ENCODE measurements at regions not wholly inside any gene's neighbourhood (a gene's known extent, or its start where the extent isn't known, plus 50 kb on each side); places are given as distances from the start of the nearest gene placed in this dataset.

DNA sequence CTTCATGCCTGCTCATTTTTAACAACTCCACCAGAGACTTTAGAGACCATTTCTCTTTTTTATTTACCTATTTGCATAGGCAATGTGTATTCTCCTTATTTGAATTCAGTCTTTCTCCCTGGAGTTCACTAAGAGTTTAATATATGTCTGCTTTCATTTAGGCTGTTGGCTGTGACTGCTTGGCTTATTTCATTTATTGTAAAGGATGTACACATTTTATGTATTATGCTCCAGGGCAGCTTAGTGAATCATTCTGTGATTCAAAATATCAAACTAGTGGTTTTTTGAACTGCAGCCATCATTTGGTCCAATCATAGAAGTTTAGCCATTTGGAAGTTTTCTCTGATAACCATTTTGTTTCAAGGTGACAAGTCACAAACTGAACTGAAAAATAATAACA, 229.6 kb downstream of the LPIN1 start:
- H3K9me3 ChIP-seq (ENCODE audit: control insufficient read depth, low read depth, low read length): peaks cover 2% of the 10 kb centered on the region
- H3K27ac ChIP-seq (ENCODE audit: control insufficient read depth, insufficient read depth, low read length): no peak overlapping the region
- peaks cover 11% of the 10 kb centered on the region for H3K4me1 ChIP-seq (ENCODE audit: control insufficient read depth, extremely low read depth, insufficient read depth, low read length)

DNA sequence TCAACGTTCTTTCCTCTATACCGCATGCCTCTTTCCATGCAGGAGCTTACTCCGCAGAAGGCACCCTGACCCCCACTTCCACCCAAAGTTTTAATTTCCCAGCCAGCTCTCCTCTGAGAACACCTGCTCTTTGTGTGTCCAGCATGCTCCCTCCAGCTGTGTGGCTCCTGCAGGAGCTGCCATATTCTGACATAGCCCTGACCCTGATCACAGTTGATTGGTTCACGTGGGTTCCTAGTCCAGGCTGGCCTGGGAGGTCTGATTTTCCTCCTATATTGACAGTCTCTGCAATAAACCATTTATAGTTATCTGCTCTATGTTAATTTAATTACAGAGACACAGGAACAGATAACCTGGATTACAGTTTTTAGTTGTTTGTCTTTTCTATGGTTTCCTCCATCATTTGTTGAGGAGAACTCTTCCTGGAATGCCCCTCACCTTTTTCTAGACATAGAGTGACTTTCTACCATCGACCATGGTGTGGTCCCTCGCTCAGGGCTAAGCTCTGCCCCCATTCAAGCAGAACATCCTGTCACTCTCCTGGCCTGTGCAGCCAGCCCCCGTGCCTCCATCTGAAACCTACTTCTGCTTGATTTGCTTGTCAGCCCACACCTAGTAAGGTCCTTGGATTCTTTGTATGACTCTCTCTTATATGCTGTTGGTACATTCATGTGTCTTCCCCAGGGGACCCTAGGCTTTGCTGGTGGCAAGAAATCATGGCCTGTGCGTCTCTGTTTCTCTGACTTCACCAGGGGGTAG, 231.5 kb downstream of the LPIN1 start:
- H2AFZ ChIP-seq (ENCODE audit: control insufficient read depth, low read length): no peak overlapping the region
- no peaks in the 10 kb centered on the region for H3K36me3 ChIP-seq (ENCODE audit: control insufficient read depth in 2 of 2, extremely low read depth in 1 of 2, insufficient read depth in 2 of 2, low read length in 2 of 2)
- peaks cover 11% of the 10 kb centered on the region for H3K4me1 ChIP-seq (ENCODE audit: control insufficient read depth, extremely low read depth, insufficient read depth, low read length)
- H3K27ac ChIP-seq (ENCODE audit: control insufficient read depth, insufficient read depth, low read length): no peak overlapping the region
- H3K79me2 ChIP-seq (ENCODE audit: control insufficient read depth, insufficient read depth, low read length): no peaks in the 10 kb centered on the region
- no peak overlapping the region for H3K4me3 ChIP-seq (ENCODE audit: control insufficient read depth in 2 of 3, extremely low read depth in 1 of 3, insufficient read depth in 2 of 3, low read depth in 1 of 3, low read length in 3 of 3)
- no peaks in the 10 kb centered on the region for H4K20me1 ChIP-seq (ENCODE audit: control insufficient read depth, extremely low read depth, insufficient read depth, low read length)
- TF ChIP-seq EZH2 (IDR thresholded peaks at IDR 0.05; ENCODE audit: low read length) (no peak), CTCF (optimal IDR thresholded peaks at IDR 0.05 in 1 of 3, IDR thresholded peaks at IDR 0.05 in 1 of 3, conservative IDR thresholded peaks at IDR 0.05 in 1 of 3; ENCODE audit: extremely low read depth in 1 of 3, insufficient read depth in 2 of 3, low read length in 3 of 3) (no peak)
- H3K4me2 ChIP-seq (ENCODE audit: control insufficient read depth, extremely low read depth, insufficient read depth, low read depth, low read length): no peak overlapping the region
- peaks cover 2% of the 10 kb centered on the region for H3K9me3 ChIP-seq (ENCODE audit: control insufficient read depth, low read depth, low read length)
- FAIRE-seq (no peak), DNase-seq (ENCODE audit: low read depth, low spot score) (no peak)
- H3K9ac ChIP-seq (ENCODE audit: control insufficient read depth, extremely low read depth, insufficient read depth, low read length): no peak overlapping the region
- dilution Hi-C loops (cut with MboI; ENCODE audit: extremely low pct_ligation_motif_present, low sequenced_read_pairs): no loop called here
- H3K9me1 ChIP-seq (ENCODE audit: control insufficient read depth, extremely low read depth, insufficient read depth, low read length): no peaks in the 10 kb centered on the region
- H3K27me3 ChIP-seq (ENCODE audit: control insufficient read depth, extremely low read depth, insufficient read depth, low read length): no peaks in the 10 kb centered on the region

More for the DNA sequence above, 229.6 kb downstream of the LPIN1 start:
- Histone ChIP-seq H3K4me2 (ENCODE audit: control insufficient read depth, extremely low read depth, insufficient read depth, low read depth, low read length) (no peak overlapping the region), H2AFZ (ENCODE audit: control insufficient read depth, low read length) (no peak overlapping the region), H3K9ac (ENCODE audit: control insufficient read depth, extremely low read depth, insufficient read depth, low read length) (no peak overlapping the region), H3K27me3 (ENCODE audit: control insufficient read depth, extremely low read depth, insufficient read depth, low read length) (no peaks in the 10 kb centered on the region), H3K9me1 (ENCODE audit: control insufficient read depth, extremely low read depth, insufficient read depth, low read length) (no peaks in the 10 kb centered on the region), H4K20me1 (ENCODE audit: control insufficient read depth, extremely low read depth, insufficient read depth, low read length) (no peaks in the 10 kb centered on the region), H3K4me3 (ENCODE audit: control insufficient read depth in 2 of 3, extremely low read depth in 1 of 3, insufficient read depth in 2 of 3, low read depth in 1 of 3, low read length in 3 of 3) (no peak overlapping the region), H3K79me2 (ENCODE audit: control insufficient read depth, insufficient read depth, low read length) (no peaks in the 10 kb centered on the region), H3K36me3 (ENCODE audit: control insufficient read depth in 2 of 2, extremely low read depth in 1 of 2, insufficient read depth in 2 of 2, low read length in 2 of 2) (no peaks in the 10 kb centered on the region)
- dilution Hi-C loops (cut with MboI; ENCODE audit: extremely low pct_ligation_motif_present, low sequenced_read_pairs): no loop called here
- DNase-seq (ENCODE audit: low read depth, low spot score): no peak
- TF ChIP-seq CTCF (optimal IDR thresholded peaks at IDR 0.05 in 1 of 3, IDR thresholded peaks at IDR 0.05 in 1 of 3, conservative IDR thresholded peaks at IDR 0.05 in 1 of 3; ENCODE audit: extremely low read depth in 1 of 3, insufficient read depth in 2 of 3, low read length in 3 of 3): no peak
- TF ChIP-seq EZH2 (IDR thresholded peaks at IDR 0.05; ENCODE audit: low read length): no peak
- peak; percentile 57 for FAIRE-seq
